GM12892 (cell line): ENCODE measurements at regions not wholly inside any gene's neighbourhood (a gene's known extent, or its start where the extent isn't known, plus 50 kb on each side); places are given as distances from the start of the nearest gene placed in this dataset.
"Not testable (repeated sequence)": the region's sequence is repeated elsewhere in the genome, so short reads cannot be mapped to it uniquely, and the experiment has no call there.

Source experiments
- DNase-seq: peaks from one replicate; pipeline ENCODE4 v3.0.0; 2011; ENCODE audit not compliant: insufficient read length
- FAIRE-seq: peaks from 2 replicates; lab custom pipeline; 2011; peaks lifted over from hg19 to GRCh38; lab: Jason Lieb, UNC
- POLR2A ChIP-seq: IDR thresholded peaks from 2 replicates; pipeline ENCODE4 v1.6.1; 2011; ENCODE audit warnings: low read depth, low read length, control low read depth
- POLR2AphosphoS5 ChIP-seq: IDR thresholded peaks from 2 replicates; pipeline ENCODE4 v1.6.1; 2011; ENCODE audit warnings: low read depth, low read length, control low read depth
- TAF1 ChIP-seq: IDR thresholded peaks from 2 replicates; pipeline ENCODE4 v1.6.1; 2011; ENCODE audit warnings: low read depth, mild to moderate bottlenecking, control low read depth, low read length, borderline replicate concordance

DNA sequence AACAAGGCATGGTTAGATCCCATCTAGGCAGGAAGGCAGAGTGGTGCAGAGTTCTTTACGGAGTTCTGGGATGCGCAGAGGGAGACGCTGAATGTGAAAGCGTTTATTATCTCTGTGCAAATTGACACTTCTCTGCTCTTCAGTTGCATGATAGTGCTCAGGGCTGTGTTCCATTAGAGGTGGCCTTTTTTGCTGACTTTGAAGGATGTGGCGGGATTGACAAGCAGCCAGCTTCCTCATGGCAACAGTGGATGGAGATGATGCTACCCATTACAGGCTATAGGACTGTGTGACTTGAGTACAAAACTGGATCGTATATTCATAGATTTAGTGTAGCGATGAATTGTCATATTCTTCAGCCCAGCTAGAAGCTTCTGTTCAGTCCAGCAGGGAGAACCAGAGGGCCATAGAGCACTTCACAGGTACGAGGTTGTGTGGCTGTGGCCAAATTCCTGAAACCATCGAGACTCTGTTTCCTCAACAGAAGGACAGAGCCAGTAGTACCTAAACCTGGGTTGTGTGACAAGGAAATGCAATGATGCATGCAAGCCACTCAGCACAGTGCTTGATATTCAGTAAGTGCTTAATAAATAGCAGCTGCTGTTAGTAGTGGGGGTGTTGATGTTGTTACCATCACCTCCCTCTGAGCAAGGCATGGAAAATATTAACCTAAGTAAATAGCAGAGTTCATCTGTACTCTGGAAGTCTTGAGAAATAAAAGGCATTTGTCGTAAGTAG, 430.0 kb upstream of the KAZN start:
- TF ChIP-seq POLR2AphosphoS5, result no peak
- no peak for TF ChIP-seq TAF1
- no peak for TF ChIP-seq POLR2A
- FAIRE-seq (no peak), DNase-seq (no peak)

DNA sequence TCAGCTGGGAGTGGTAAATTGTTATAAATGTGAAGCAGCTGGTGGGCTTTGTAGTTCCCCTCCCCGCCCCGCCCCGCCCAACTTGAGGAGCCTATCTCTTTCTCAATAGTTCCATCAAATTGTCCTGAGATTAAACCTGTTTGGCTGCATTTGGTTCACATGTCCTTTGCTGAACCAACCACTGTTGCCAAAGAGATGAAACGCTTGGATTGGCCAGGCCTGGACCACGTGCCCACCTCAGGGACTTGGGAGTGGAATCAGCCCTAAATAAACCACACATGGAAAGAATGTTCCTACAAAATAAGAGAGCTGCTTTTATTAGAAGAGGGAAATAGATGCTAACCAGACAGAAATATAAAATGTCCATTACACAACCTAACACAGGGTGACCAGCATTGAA, 424.9 kb upstream of the KAZN start:
- TF ChIP-seq POLR2A (no peak), POLR2AphosphoS5 (no peak), TAF1 (no peak)
- FAIRE-seq, result no peak
- DNase-seq, result no peak

DNA sequence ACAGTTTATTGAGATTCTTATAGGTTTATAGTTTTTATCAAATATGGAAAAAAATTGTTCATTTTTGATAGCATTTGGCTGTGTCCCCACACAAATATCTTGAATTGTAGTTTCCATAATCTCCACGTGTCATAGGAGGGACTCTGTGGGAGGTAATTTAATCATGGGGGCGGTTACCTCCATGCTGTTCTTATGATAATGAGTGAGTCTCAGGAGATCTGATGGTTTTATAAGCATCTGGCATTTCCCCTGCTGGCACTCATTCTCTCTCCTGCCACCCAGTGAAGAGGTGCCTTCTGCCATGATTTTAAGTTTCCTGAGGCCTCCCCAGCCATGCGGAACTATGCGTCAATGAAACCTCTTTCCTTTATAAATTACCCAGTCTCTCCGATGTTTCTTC, 420.6 kb upstream of the KAZN start:
- FAIRE-seq, DNase-seq: not testable (repeated sequence)

DNA sequence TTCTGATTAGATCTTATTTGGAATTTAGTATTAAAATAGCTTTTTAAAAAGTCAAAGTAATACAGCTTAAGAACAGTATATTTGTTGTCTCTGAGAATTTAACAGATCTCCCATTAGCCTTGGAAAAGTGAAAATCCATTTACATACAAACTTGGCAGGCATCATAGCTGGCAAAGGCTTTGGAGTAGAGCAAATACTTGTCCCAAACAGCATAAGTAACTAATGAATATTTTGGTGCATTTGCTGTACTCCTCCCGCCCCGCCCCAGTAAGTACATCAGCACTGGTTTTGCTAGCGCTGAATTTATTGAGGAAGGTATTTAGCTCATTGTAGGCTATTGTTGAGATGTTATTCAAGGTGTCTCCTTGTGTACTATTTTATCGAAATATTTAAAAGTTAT, 417.7 kb upstream of the KAZN start:
- DNase-seq (no peak), FAIRE-seq (no peak)
- TF ChIP-seq TAF1, result no peak
- TF ChIP-seq POLR2A, result no peak
- TF ChIP-seq POLR2AphosphoS5, result no peak

DNA sequence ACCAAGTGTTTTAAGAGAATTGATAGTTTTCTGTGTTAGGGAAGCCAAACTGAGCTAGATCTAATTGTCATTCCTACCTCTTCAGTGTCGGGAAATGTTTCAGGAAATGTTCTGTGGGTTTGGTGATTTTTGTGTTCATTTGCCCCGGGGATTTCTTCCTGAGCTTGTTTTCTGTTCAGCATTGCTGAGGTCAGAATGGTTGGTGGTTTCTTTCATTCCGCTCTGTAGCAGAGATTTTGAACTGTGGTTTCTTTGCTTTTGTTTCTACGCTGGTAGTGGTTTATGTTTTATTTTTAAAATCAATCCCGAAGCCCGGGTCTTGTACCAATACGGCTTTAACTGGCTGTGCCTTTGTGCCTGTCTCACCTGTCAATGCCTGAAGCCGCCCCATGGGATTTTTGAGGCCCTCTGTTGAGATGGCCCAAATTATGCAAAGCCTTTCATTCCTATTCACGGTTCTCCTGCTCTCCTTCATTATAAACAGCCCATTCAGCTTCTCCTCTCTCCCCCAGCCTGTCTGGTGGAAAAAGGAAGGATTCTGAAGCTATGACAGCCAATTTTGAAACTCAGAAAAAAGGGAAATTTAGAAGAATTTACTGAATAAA, 417.2 kb upstream of the KAZN start:
- FAIRE-seq (no peak), DNase-seq (no peak)
- TF ChIP-seq TAF1 (no peak), POLR2AphosphoS5 (no peak), POLR2A (no peak)

DNA sequence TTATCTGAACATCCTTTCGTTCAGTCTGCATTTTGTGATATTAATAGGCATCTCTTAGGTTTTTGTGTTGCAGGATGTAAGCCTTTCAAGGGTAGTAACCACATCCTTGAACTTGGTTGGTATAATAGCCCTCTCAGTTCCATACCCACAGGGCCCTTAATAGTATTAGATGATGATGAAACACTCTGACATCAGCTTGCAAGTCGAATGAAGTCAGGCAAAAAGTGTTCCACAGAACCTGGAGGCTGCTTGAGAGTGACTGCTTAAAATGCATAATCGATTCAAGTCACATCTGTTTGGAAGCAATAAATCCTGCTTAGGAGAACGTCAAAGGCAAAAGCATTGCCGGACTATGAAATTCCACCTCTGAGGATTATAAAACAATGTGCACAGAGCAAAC, 415.6 kb upstream of the KAZN start:
- no peak for DNase-seq
- no peak for FAIRE-seq
- TF ChIP-seq TAF1 (no peak), POLR2A (no peak), POLR2AphosphoS5 (no peak)

DNA sequence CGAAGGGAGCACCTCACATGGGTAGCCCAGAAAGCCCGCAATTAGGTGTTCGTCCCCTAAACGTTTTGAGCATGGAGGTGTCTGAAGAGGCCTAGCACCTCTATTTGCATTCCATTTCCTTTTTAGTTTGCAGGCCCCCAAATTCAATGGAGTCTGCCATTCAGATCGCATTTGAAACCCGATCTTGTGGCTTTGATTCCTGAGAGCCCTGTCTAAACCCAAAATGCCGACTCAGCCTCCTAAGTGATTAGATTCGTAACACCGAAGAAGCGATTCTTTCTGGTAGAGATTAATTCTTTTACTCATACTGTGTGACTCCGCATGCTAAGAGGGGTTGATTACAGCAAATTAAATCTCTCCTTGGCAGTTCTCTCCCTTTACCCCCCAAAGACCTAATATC, 415.2 kb upstream of the KAZN start:
- FAIRE-seq, result no peak
- TF ChIP-seq POLR2AphosphoS5 (no peak), POLR2A (no peak), TAF1 (no peak)
- DNase-seq, result no peak

DNA sequence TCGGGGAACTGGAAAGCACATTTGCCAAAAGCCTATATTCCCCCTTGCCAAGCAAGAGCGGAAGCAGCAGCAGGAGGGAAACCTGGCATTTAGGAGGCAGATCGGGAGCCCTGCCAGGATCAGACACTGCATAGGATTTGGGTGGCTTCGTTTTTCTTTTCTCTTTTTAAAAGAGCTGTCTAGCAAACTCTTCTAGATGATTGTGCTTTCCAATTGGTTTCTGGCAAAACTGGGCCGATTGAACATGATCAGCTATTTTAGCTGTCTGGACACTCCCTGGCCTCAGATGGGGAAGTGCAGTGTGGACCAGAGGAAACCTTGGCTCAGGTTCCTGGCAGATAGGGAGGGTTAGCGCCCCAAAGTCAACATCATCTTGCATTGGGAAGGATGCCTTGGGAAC, 414.0 kb upstream of the KAZN start:
- TF ChIP-seq POLR2AphosphoS5, result no peak
- no peak for TF ChIP-seq POLR2A
- no peak for TF ChIP-seq TAF1
- FAIRE-seq, result no peak
- DNase-seq, result no peak

DNA sequence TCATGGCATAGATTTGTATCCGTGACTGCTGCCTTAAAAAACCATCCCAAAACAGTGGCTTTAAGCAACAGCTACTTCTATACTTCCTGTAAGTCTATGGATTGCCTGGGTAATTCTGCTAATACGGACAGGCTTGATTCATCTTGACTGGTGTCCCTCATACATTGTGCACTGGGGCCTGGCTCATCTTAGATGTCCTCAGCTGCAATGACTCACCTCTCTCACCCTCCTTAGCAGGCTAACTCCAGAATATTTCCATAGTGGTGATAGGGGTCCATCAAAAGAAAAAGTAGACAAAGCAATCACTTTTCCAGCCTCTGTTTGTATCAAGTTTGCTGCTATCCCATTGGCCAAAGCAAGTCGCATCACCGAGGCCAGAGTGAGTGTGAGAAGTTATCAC, 409.1 kb upstream of the KAZN start:
- FAIRE-seq (no peak), DNase-seq (no peak)
- no peak for TF ChIP-seq POLR2A
- TF ChIP-seq POLR2AphosphoS5, result no peak
- TF ChIP-seq TAF1, result no peak

DNA sequence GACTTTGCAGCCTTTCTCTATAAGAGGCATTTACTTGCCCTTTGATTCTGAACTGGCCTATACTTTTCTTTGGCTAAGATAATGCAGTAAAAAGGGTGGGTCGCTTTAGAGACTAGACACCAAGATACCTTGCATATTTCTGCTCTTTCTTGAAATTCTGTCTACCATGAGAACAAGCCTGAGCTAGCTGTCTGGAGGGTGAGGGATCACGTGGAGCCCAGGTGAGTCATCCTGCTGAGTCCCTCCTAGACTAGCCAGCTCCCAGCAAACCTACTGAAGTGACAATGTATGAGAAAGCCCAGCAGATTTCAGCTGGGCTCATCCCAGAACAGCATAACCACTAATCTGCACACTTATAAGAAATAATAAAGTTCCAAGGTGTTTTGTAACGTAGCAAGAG, 408.0 kb upstream of the KAZN start:
- no peak for DNase-seq
- TF ChIP-seq POLR2A (no peak), TAF1 (no peak), POLR2AphosphoS5 (no peak)
- no peak for FAIRE-seq

DNA sequence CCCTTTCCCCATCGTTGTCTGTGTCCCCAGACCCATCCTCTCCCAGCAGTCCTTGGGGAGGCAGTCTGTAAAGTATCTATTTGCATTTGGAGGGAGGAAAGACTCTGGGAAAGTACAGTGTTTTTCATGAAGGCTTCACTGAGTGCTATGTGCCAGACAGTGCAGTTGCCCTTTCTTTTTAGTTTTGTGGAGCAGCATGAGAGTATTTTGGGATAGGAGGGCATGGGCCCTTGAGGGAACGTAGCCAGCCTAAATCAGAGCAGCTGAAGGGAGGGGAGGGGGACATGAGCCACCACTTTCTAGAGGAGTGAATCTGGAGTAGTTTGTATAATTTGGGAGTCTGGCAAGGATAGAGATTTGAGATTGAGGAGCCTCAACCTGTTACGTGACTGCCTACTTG, 404.0 kb upstream of the KAZN start:
- FAIRE-seq (no peak), DNase-seq (no peak)
- TF ChIP-seq POLR2A (no peak), TAF1 (no peak), POLR2AphosphoS5 (no peak)

DNA sequence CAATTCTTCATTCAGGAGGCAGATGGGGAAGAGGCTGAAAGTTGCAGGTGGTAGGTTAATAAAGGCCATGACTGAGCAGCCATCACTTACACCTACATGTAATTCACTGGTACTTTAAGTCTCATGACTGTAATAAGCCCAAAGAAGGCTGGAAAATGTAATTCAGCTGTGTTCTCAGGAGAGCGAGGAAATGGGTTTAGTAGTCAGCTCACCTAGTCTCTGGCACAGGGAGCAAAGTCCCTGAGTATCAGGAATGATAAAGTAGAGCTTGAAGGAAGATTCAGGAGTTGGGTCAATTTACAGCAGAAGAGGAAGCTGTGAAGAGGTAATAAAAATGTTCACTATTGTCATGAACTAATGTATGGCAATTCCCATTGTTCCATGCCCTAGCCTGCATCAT, 393.4 kb upstream of the KAZN start:
- FAIRE-seq (no peak), DNase-seq (no peak)
- TF ChIP-seq POLR2AphosphoS5, result no peak
- no peak for TF ChIP-seq TAF1

DNA sequence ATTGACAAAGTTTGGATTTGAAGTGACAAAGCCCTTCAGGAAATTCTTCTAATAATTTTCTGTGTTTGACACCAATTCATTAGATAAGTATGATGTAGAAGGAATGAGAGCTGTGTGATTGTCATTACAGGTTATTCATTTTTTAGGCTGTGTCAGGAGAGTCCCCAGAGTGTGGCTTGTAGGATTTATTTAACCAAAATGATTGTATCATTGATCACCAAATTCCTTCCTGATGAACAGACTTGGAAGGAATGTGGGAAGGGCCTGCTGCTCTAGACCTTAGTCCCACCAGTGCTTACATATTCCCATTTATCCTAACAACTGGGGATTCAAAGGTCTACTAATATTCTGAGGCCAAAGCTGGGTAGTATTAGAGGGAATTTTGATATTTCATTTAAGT, 383.3 kb upstream of the KAZN start:
- FAIRE-seq (no peak), DNase-seq (no peak)
- TF ChIP-seq POLR2A (no peak), TAF1 (no peak), POLR2AphosphoS5 (no peak)
